PFSK-1 (cell line): ENCODE measurements at regions not wholly inside any gene's neighbourhood (a gene's known extent, or its start where the extent isn't known, plus 50 kb on each side); places are given as distances from the start of the nearest gene placed in this dataset.

ENCODE experiments used
- POLR2AphosphoS5 ChIP-seq: IDR thresholded peaks from 2 replicates; pipeline ENCODE4 v1.6.1; 2012; ENCODE audit warnings: low read depth, mild to moderate bottlenecking, control low read depth, low read length, moderate library complexity
- TF ChIP-seq, protein P1 (sequence below), 2 experiments: IDR thresholded peaks; 2 replicates each; pipeline versions ENCODE4 v1.6.1 to v1.8.0; 2011 to 2012; ENCODE audit warnings: low read depth in 2 of 2, low read length in 2 of 2, control low read depth in 1 of 2, inconsistent platforms in 1 of 2, mild to moderate bottlenecking in 1 of 2, moderate library complexity in 1 of 2; ENCODE audit not compliant: insufficient read depth in 1 of 2

DNA sequence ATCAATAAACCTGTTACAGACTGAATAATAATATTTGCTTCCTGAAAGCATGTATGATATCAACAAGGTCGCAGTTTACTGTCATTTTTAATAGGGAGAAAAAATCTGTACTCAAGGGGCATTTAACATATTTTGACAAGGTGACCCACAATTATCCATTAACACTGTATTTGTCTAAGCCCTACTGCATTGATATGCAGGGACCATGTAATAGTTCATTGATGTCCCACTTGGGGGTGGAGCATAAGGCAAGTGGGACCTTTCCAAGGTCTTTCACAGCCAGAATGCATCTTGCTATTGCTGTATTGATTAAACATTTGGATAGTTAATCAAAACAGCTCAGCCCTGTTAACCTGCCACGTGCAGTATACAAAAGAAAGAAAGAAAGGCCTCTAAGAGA, 502.0 kb downstream of the NR2F1-AS1 start:
- TF ChIP-seq, protein P1, sequence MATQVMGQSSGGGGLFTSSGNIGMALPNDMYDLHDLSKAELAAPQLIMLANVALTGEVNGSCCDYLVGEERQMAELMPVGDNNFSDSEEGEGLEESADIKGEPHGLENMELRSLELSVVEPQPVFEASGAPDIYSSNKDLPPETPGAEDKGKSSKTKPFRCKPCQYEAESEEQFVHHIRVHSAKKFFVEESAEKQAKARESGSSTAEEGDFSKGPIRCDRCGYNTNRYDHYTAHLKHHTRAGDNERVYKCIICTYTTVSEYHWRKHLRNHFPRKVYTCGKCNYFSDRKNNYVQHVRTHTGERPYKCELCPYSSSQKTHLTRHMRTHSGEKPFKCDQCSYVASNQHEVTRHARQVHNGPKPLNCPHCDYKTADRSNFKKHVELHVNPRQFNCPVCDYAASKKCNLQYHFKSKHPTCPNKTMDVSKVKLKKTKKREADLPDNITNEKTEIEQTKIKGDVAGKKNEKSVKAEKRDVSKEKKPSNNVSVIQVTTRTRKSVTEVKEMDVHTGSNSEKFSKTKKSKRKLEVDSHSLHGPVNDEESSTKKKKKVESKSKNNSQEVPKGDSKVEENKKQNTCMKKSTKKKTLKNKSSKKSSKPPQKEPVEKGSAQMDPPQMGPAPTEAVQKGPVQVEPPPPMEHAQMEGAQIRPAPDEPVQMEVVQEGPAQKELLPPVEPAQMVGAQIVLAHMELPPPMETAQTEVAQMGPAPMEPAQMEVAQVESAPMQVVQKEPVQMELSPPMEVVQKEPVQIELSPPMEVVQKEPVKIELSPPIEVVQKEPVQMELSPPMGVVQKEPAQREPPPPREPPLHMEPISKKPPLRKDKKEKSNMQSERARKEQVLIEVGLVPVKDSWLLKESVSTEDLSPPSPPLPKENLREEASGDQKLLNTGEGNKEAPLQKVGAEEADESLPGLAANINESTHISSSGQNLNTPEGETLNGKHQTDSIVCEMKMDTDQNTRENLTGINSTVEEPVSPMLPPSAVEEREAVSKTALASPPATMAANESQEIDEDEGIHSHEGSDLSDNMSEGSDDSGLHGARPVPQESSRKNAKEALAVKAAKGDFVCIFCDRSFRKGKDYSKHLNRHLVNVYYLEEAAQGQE (IDR thresholded peaks at IDR 0.05; ENCODE audit: insufficient read depth in 1 of 2, low read depth in 2 of 2, low read length in 2 of 2), result no peak
- no peak for TF ChIP-seq POLR2AphosphoS5
